ENCODE measurements at regions not wholly inside any gene's neighbourhood (a gene's known extent, or its start where the extent isn't known, plus 50 kb on each side); places are given as distances from the start of the nearest gene placed in this dataset.

DNA sequence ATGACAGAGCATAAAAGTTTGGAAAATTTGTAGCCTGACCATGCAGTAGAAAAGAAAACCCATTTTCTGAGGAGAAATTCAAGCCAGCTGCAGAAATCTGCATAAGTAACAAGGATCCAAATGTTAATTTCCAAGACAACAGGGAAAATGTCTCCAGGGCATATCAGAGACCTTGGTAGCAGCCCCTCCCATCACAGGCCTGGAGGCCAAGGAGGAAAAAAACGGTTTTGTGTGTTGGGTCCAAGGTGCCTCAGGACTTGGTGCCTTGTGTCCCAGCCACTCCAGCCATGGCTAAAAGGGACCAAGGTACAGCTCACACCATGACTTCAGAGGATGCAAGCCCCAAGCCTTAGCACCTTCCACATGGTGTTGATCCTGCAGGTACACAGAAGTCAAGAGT is 324.4 kb downstream of the ETAA1 start:
- Histone ChIP-seq H3K36me3 (ENCODE audit: control insufficient read depth in 2 of 2, extremely low read depth in 1 of 2, insufficient read depth in 2 of 2, low read length in 2 of 2) (no peaks in the 10 kb centered on the region), H2AFZ (ENCODE audit: low read depth, low read length) (no peak overlapping the region), H3K9me3 (replicated peaks; ENCODE audit: control insufficient read depth, insufficient read depth, low read length) (no peaks in the 10 kb centered on the region), H3K27ac (ENCODE audit: insufficient read depth, low read depth, low read length) (no peak overlapping the region), H3K79me2 (ENCODE audit: control insufficient read depth, insufficient read depth, low read length) (no peaks in the 10 kb centered on the region), H3K4me2 (ENCODE audit: insufficient read depth, low read length) (no peak overlapping the region), H3K27me3 (ENCODE audit: control insufficient read depth in 2 of 2, insufficient read depth in 2 of 2, low read length in 2 of 2) (no peaks in the 10 kb centered on the region), H3K4me1 (ENCODE audit: control insufficient read depth, extremely low read depth, insufficient read depth, low read length) (no peaks in the 10 kb centered on the region), H3K9me1 (replicated peaks; ENCODE audit: control insufficient read depth, extremely low read depth, insufficient read depth, low read length) (no peaks in the 10 kb centered on the region), H3K9ac (replicated peaks; ENCODE audit: extremely low read depth, insufficient read depth, low read length) (no peak overlapping the region), H4K20me1 (replicated peaks; ENCODE audit: control insufficient read depth, extremely low read depth, insufficient read depth, low read length) (no peaks in the 10 kb centered on the region), H3K4me3 (replicated peaks in 1 of 3; ENCODE audit: insufficient read depth in 1 of 3, low read depth in 1 of 3, low read length in 3 of 3) (no peak overlapping the region)
- dilution Hi-C loops (cut with MboI; ENCODE audit: extremely low pct_ligation_motif_present, low sequenced_read_pairs) (no loop called here), intact Hi-C loops (cut with micrococcal nuclease) (no loop called here)
- TF ChIP-seq MYC (IDR thresholded peaks at IDR 0.05; ENCODE audit: low read depth, low read length) = no peak
- TF ChIP-seq FOS (IDR thresholded peaks at IDR 0.05; ENCODE audit: borderline replicate concordance, insufficient read depth, low read length) = no peak
- TF ChIP-seq, protein P1, sequence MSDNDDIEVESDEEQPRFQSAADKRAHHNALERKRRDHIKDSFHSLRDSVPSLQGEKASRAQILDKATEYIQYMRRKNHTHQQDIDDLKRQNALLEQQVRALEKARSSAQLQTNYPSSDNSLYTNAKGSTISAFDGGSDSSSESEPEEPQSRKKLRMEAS (IDR thresholded peaks at IDR 0.05; ENCODE audit: insufficient read depth, insufficient read length) = no peak
- TF ChIP-seq, protein P2, sequence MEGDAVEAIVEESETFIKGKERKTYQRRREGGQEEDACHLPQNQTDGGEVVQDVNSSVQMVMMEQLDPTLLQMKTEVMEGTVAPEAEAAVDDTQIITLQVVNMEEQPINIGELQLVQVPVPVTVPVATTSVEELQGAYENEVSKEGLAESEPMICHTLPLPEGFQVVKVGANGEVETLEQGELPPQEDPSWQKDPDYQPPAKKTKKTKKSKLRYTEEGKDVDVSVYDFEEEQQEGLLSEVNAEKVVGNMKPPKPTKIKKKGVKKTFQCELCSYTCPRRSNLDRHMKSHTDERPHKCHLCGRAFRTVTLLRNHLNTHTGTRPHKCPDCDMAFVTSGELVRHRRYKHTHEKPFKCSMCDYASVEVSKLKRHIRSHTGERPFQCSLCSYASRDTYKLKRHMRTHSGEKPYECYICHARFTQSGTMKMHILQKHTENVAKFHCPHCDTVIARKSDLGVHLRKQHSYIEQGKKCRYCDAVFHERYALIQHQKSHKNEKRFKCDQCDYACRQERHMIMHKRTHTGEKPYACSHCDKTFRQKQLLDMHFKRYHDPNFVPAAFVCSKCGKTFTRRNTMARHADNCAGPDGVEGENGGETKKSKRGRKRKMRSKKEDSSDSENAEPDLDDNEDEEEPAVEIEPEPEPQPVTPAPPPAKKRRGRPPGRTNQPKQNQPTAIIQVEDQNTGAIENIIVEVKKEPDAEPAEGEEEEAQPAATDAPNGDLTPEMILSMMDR (IDR thresholded peaks at IDR 0.05; ENCODE audit: extremely low read depth in 1 of 2, insufficient read depth in 1 of 2, low read depth in 1 of 2, low read length in 2 of 2) = no peak
- TF ChIP-seq EZH2 (IDR thresholded peaks at IDR 0.05; ENCODE audit: borderline replicate concordance, low read depth, low read length, severe bottlenecking) = no peak
- no peak for FAIRE-seq
- no peak for DNase-seq (ENCODE audit: low read depth, low spot score)
- BruUV-seq (replicated peaks) = no TSS peak
- CTCF ChIA-PET = no interaction called here
- POLR2A ChIA-PET = no interaction called here

DNA sequence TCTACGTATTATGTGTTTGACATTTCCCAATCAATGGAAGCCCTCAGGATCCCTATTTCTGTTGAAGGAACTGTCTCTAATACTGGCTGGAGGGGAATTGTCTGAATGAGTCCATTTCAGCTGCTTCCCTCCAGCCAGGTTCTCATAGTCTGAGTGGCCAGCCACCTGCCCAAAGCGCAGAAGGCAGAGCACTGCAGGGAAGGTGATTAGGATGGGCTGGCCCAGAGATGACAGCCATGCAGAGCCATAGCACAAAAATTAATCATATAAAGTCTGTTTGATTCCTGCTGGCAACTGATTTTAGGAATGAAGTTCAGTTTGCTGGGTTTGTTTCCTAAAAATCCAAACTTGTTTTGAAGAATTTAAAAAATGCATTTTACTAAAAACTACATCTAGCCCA is 327.1 kb downstream of the ETAA1 start:
- Histone ChIP-seq H3K4me3 (replicated peaks in 1 of 3; ENCODE audit: insufficient read depth in 1 of 3, low read depth in 1 of 3, low read length in 3 of 3) (no peak overlapping the region), H3K9ac (replicated peaks; ENCODE audit: extremely low read depth, insufficient read depth, low read length) (no peak overlapping the region), H3K4me2 (ENCODE audit: insufficient read depth, low read length) (no peak overlapping the region), H4K20me1 (replicated peaks; ENCODE audit: control insufficient read depth, extremely low read depth, insufficient read depth, low read length) (no peaks in the 10 kb centered on the region), H2AFZ (ENCODE audit: low read depth, low read length) (no peak overlapping the region), H3K27ac (ENCODE audit: insufficient read depth, low read depth, low read length) (no peak overlapping the region), H3K36me3 (ENCODE audit: control insufficient read depth in 2 of 2, extremely low read depth in 1 of 2, insufficient read depth in 2 of 2, low read length in 2 of 2) (no peaks in the 10 kb centered on the region), H3K9me3 (replicated peaks; ENCODE audit: control insufficient read depth, insufficient read depth, low read length) (no peaks in the 10 kb centered on the region), H3K4me1 (ENCODE audit: control insufficient read depth, extremely low read depth, insufficient read depth, low read length) (no peaks in the 10 kb centered on the region), H3K79me2 (ENCODE audit: control insufficient read depth, insufficient read depth, low read length) (no peaks in the 10 kb centered on the region), H3K27me3 (ENCODE audit: control insufficient read depth in 2 of 2, insufficient read depth in 2 of 2, low read length in 2 of 2) (no peaks in the 10 kb centered on the region), H3K9me1 (replicated peaks; ENCODE audit: control insufficient read depth, extremely low read depth, insufficient read depth, low read length) (no peaks in the 10 kb centered on the region)
- no TSS peak for BruUV-seq (replicated peaks)
- dilution Hi-C loops (cut with MboI; ENCODE audit: extremely low pct_ligation_motif_present, low sequenced_read_pairs) (no loop called here), intact Hi-C loops (cut with micrococcal nuclease) (no loop called here)
- CTCF ChIA-PET = interaction anchor here (1.7 kb wide), 1 partner anchor 9 kb away, joined by 9 read pairs; no protein-coding TSS in a partner anchor
- DNase-seq (ENCODE audit: low read depth, low spot score) (no peak), FAIRE-seq (no peak)
- POLR2A ChIA-PET = no interaction called here
- TF ChIP-seq, protein P1 (IDR thresholded peaks at IDR 0.05; ENCODE audit: insufficient read depth, insufficient read length) = no peak
- TF ChIP-seq FOS (IDR thresholded peaks at IDR 0.05; ENCODE audit: borderline replicate concordance, insufficient read depth, low read length) (no peak), POLR2A (IDR thresholded peaks at IDR 0.05; ENCODE audit: low read depth, low read length) (no peak), GATA2 (IDR thresholded peaks at IDR 0.05; ENCODE audit: insufficient read depth, insufficient read length, low read depth, low read length) (no peak), EZH2 (IDR thresholded peaks at IDR 0.05; ENCODE audit: borderline replicate concordance, low read depth, low read length, severe bottlenecking) (no peak)
- TF ChIP-seq, protein P2 (IDR thresholded peaks at IDR 0.05; ENCODE audit: extremely low read depth in 1 of 2, insufficient read depth in 1 of 2, low read depth in 1 of 2, low read length in 2 of 2) = no peak
